CD4-positive, alpha-beta T cell treated with Interleukin-4 for 1 hour (primary cell): ENCODE measurements at regions not wholly inside any gene's neighbourhood (a gene's known extent, or its start where the extent isn't known, plus 50 kb on each side); places are given as distances from the start of the nearest gene placed in this dataset.
"Not testable (repeated sequence)": the region's sequence is repeated elsewhere in the genome, so short reads cannot be mapped to it uniquely, and the experiment has no call there.

Experiments used
- DNase-seq, 2 donors: peaks; one replicate each; pipeline ENCODE4 v3.0.0-alpha.2; 2020 to 2022

DNA sequence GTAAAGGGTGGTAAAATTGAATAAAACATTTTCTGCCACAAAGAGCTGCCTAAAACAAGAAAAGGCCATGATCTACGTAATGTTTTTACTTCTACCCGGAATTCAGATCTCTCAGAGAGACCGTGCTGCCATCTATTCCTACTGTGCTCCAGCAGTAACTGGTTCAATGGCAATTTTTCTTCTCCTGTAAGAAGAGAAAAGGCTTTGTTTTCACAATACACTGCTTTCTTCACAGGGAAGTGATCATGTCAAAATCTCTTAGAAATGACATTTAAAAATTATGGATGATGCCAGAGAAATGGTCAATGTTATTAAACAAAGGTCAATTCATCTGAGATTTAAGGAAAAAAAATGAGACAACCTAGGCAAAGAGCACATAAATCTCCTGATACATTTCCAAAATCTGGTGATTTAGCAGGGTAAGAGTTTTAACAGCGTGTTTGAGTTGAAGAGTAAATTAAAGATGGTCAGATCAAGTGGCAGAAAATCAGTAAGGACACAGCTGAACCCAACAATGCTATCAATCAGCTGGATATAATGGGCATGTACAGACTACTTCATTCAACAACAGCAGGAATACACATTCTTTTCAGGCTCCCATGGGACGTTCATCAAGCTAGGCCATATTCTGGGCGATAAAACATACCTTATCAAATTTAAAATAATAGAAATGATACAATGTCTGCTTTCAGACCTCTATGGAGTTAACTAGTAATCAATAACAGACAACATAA lies 523.1 kb downstream of the CHSY3 start:
- DNase-seq = no peak

- no peak for DNase-seq
Observed at GRCh38 chr5:130425424-130425823, 521.2 kb downstream of the CHSY3 start.

GRCh38 chr5:130424341-130424740 lies 520.1 kb downstream of the CHSY3 start:
- no peak for DNase-seq

GRCh38 chr5:130402906-130403305 lies 498.6 kb downstream of the CHSY3 start:
- DNase-seq = no peak

- DNase-seq = no peak
Observed at GRCh38 chr5:130400091-130400490, 495.8 kb downstream of the CHSY3 start.

DNA sequence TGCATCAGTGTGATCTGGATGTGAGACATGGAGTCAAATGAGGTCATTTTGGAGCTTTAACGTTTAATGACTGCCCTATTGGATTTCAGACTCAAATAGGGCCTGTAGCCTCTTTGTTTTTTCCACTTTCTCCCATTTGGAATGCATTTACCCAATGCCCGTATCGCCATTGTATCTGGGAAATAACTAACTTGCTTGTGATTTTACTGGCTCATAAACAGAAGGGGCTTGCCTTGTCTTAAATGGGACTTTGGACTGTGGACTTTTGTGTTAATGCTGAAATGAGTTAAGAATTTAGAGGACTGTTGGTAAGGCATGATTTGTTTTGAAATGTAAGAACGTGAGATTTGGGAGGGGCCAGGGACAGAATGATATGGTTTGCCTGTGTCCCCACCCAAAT lies 494.6 kb downstream of the CHSY3 start:
- DNase-seq = no peak

DNA sequence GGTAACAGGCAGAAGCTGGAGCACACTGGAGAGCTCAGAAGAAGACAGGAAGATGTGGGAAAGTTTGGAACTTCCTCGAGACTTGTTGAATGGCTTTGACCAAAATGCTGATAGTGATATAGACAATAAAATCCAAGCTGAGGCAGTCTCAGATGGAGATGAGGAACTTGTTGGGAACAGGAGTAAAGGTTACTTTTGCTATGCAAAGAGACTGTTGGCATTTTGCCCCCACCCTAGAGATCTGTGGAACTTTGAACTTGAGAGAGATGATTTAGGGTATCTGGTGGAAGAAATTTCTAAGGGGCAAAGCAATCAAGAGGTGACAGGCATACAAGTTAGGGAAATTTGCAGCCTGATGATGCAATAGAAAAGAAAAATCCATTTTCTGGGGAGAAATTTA lies 493.5 kb downstream of the CHSY3 start:
- not testable (repeated sequence) for DNase-seq

- DNase-seq = no peak
Observed at GRCh38 chr5:130397132-130397531, 492.9 kb downstream of the CHSY3 start.

- not testable (repeated sequence) for DNase-seq
Observed at GRCh38 chr5:130391727-130392264, 487.5 kb downstream of the CHSY3 start.

DNA sequence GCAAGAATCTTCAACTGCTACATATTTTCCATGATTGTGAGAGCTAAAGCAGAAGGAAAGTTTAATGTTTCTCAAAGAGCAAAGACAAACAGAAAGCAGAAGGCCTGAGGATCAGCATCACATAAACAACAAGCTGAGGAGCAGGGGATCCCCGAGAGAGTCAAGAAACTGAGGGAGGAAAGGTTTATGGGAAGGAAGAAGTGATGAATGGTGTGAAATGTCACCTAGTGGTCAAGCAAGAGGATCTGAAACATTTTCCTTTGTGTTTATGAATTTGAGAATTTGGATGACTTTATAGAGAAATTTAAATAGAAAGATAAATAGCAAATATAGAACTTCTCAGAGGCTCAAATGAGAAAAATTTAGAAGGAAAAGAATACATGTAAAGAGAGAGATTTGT lies 481.9 kb downstream of the CHSY3 start:
- no peak for DNase-seq

DNA sequence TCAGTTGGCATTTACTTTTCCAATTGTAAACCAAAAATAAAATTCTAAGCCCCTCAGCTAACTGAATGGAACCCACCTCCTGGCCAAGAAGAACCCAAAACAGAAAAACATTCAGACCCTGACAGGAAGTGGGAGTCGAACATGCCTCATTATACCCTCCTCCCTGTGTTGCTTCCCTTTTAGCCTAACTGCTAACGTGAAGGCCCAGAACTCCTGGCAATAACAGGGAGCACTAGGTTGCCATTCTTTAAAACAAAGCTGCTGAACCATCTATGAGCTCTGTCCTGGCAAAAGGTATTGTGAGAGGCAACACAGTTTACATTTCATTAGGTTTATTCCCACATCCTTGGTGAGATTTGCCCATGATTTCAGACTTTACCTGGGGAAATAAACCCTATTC lies 481.4 kb downstream of the CHSY3 start:
- DNase-seq = no peak

DNA sequence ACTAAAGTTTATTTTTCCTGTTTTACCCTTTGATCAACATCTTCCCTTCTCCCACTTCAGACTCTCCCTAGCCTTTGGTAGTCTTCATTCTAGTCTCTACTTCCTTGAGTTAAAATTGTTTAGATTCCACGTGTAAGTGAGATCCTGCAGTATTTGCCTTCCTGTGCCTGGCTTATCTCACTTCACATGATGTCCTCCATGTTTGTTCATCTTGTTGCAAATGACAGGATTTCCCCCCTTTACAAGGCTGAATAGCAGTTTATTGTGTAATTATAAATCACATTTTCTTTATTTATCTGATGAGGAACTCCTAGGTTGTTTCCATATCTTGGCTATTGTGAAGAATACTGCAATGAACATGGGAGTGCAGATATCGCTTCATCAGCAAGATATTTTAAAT lies 461.7 kb downstream of the CHSY3 start:
- DNase-seq = no peak

GRCh38 chr5:130350131-130350530 lies 445.9 kb downstream of the CHSY3 start:
- no peak for DNase-seq

- DNase-seq = no peak
Observed at GRCh38 chr5:130337179-130337888, 433.1 kb downstream of the CHSY3 start.

- no peak for DNase-seq
Observed at GRCh38 chr5:130335117-130335516, 430.9 kb downstream of the CHSY3 start.

DNA sequence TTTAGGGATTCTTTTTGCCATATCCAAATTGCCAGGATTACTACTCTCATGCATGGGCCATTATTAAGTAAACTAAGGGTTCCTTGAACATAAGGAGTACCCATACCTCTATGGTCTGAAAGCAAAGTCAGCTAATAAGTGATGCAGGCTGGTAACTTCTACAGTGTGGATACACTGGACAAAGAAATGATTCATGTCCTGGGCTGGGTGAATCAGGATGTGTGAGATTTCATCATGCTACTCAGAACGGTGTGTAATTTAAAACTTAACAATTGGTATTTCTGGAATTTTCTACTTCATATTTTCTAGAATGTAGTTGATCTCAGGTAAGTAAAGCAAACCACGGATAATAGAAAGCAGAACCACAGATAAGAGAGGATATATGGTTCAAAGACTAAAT lies 428.8 kb downstream of the CHSY3 start:
- DNase-seq = no peak

DNA sequence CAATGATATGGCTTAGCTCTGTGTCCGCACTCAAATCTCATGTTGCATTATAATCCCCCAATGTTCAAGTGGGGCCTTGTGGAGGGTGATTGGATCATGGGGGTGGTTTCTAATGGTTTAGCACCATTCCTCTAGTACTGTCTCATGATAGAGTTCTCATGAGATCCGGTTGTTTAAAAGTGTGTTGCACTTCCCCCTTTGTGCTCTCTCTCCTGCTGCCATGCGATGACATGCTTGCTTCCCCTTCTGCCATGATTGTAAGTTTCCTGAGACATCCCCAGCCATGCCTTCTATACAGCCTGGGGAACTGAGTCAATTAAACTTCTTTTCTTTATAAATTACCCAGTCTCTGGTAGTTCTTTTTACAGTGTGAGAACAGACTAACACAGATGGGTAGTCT lies 427.1 kb downstream of the CHSY3 start:
- no peak for DNase-seq

- DNase-seq = no peak
Observed at GRCh38 chr5:130324953-130325671, 420.8 kb downstream of the CHSY3 start.

- no peak for DNase-seq
Observed at GRCh38 chr5:130323804-130324454, 419.7 kb downstream of the CHSY3 start.

GRCh38 chr5:130321931-130322330 lies 417.7 kb downstream of the CHSY3 start:
- DNase-seq = no peak

DNA sequence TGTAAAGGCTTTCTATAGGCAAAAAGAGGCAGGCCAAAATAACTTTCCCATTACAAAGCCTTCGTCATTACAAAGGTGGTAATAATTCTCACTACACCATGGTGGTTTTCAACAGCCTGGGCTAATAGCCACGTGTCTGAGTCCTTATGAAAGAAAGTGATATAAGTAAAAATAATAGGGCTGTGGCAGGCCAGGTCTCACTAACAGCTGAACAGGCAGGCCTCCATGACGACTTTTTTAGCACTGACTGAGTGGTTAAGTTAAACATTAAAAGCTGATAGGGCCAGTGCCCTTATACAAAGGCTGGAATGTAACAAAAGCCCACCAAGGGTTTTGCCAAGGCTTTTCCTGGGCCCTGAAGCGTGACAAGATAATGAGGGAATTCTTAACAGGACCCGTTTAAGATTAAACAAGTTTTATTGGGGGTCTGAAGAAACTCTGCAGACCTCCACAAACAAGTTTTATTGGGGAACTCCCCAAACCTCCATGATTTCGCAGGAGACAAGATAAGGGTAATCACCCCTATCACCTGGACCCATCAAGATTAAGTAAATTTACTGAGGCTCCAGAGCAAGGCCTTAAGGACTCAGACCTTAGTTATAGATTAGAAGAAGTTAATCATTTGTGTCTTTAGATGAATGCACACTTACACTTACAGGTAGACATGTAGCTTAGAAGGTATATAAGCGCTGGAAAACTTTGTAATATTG lies 412.9 kb downstream of the CHSY3 start:
- no peak for DNase-seq

DNA sequence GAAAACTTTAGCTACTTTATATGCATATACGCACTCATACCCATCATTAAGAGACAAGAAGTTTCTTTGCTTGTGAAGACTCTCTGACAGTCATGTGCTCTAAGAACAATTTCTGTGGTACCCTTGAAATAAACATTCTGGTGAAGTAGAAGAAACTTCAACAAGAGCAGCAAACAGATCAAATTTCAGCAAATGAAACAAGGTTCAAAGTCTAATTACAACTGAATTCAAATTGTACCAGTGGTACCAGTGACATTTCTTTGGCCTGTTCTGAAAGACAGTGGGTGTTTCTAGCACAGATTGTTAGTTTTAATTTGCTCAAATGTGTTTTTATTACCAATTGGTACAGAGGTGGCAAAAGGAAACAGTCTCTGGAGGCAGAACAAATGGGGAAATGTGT lies 391.0 kb downstream of the CHSY3 start:
- DNase-seq = no peak
